ENCODE measurements at regions not wholly inside any gene's neighbourhood (a gene's known extent, or its start where the extent isn't known, plus 50 kb on each side); places are given as distances from the start of the nearest gene placed in this dataset.

- POLR2A ChIA-PET = no interaction called here
- Mint-ChIP-seq H3K4me3 (ENCODE audit: unreplicated experiment) (no peak overlapping the region), H3K36me3 (ENCODE audit: insufficient read depth, unreplicated experiment) (no peaks in the 10 kb centered on the region), H3K27ac (ENCODE audit: unreplicated experiment) (no peak overlapping the region), H3K4me1 (ENCODE audit: low read depth, unreplicated experiment) (no peaks in the 10 kb centered on the region), H3K9me3 (ENCODE audit: unreplicated experiment) (no peaks in the 10 kb centered on the region), H3K27me3 (ENCODE audit: insufficient read depth, unreplicated experiment) (no peaks in the 10 kb centered on the region)
- no peak overlapping the region for H3K4me3 ChIP-seq (ENCODE audit: low read depth, low read length)
- intact Hi-C loops (cut with micrococcal nuclease; ENCODE audit: unreplicated experiment) = no loop called here
- H3K36me3 ChIP-seq (ENCODE audit: control insufficient read depth, insufficient read depth, low read length) = no peaks in the 10 kb centered on the region
- no peaks in the 10 kb centered on the region for H3K4me1 ChIP-seq
- H3K9me3 ChIP-seq = no peaks in the 10 kb centered on the region
- CTCF ChIA-PET = no interaction called here
- no peaks in the 10 kb centered on the region for H3K27me3 ChIP-seq (replicated peaks; ENCODE audit: control insufficient read depth, insufficient read depth, low read length)
- TF ChIP-seq CTCF (IDR thresholded peaks at IDR 0.05; ENCODE audit: insufficient read depth in 1 of 2, low read depth in 1 of 2, low read length in 1 of 2, severe bottlenecking in 1 of 2, unreplicated experiment in 1 of 2) = no peak
- BruUV-seq (replicated peaks) = no TSS peak
- no peak for DNase-seq
Observed at GRCh38 chr9:29394855-29395254, 1821.6 kb upstream of the C9orf72 start.

GRCh38 chr9:29397148-29397547 lies 1823.9 kb upstream of the C9orf72 start:
- CTCF ChIA-PET = no interaction called here
- POLR2A ChIA-PET = no interaction called here

GRCh38 chr9:29416204-29416603 lies 1842.9 kb upstream of the C9orf72 start:
- no peaks in the 10 kb centered on the region for H3K27me3 Mint-ChIP-seq (ENCODE audit: insufficient read depth, unreplicated experiment)

More at GRCh38 chr9:29397148-29397547, 1823.9 kb upstream of the C9orf72 start:
- H3K9me3 Mint-ChIP-seq (ENCODE audit: unreplicated experiment) = no peaks in the 10 kb centered on the region
- DNase-seq = no peak
- H3K27me3 ChIP-seq (replicated peaks; ENCODE audit: control insufficient read depth, insufficient read depth, low read length) = no peaks in the 10 kb centered on the region
- no TSS peak for BruUV-seq (replicated peaks)
- H3K9me3 ChIP-seq = no peaks in the 10 kb centered on the region
- TF ChIP-seq CTCF (IDR thresholded peaks at IDR 0.05; ENCODE audit: insufficient read depth in 1 of 2, low read depth in 1 of 2, low read length in 1 of 2, severe bottlenecking in 1 of 2, unreplicated experiment in 1 of 2) = no peak
- no peaks in the 10 kb centered on the region for H3K36me3 ChIP-seq (ENCODE audit: control insufficient read depth, insufficient read depth, low read length)
- H3K27me3 Mint-ChIP-seq (ENCODE audit: insufficient read depth, unreplicated experiment) = no peaks in the 10 kb centered on the region
- H3K27ac Mint-ChIP-seq (ENCODE audit: unreplicated experiment) = no peak overlapping the region
- H3K4me3 ChIP-seq (ENCODE audit: low read depth, low read length) = no peak overlapping the region
- intact Hi-C loops (cut with micrococcal nuclease; ENCODE audit: unreplicated experiment) = no loop called here
- no peak overlapping the region for H3K4me3 Mint-ChIP-seq (ENCODE audit: unreplicated experiment)
- no peaks in the 10 kb centered on the region for H3K4me1 Mint-ChIP-seq (ENCODE audit: low read depth, unreplicated experiment)
- H3K36me3 Mint-ChIP-seq (ENCODE audit: insufficient read depth, unreplicated experiment) = no peaks in the 10 kb centered on the region
- H3K4me1 ChIP-seq = no peaks in the 10 kb centered on the region

More at GRCh38 chr9:29416204-29416603, 1842.9 kb upstream of the C9orf72 start:
- H3K27me3 ChIP-seq (replicated peaks; ENCODE audit: control insufficient read depth, insufficient read depth, low read length) = no peaks in the 10 kb centered on the region
- H3K4me3 ChIP-seq (ENCODE audit: low read depth, low read length) = no peak overlapping the region
- no TSS peak for BruUV-seq (replicated peaks)
- Mint-ChIP-seq H3K36me3 (ENCODE audit: insufficient read depth, unreplicated experiment) (no peaks in the 10 kb centered on the region), H3K27ac (ENCODE audit: unreplicated experiment) (no peak overlapping the region), H3K9me3 (ENCODE audit: unreplicated experiment) (no peaks in the 10 kb centered on the region), H3K4me3 (ENCODE audit: unreplicated experiment) (no peak overlapping the region), H3K4me1 (ENCODE audit: low read depth, unreplicated experiment) (no peaks in the 10 kb centered on the region)
- CTCF ChIA-PET = no interaction called here
- TF ChIP-seq CTCF (IDR thresholded peaks at IDR 0.05; ENCODE audit: insufficient read depth in 1 of 2, low read depth in 1 of 2, low read length in 1 of 2, severe bottlenecking in 1 of 2, unreplicated experiment in 1 of 2) = no peak
- POLR2A ChIA-PET = no interaction called here
- intact Hi-C loops (cut with micrococcal nuclease; ENCODE audit: unreplicated experiment) = no loop called here
- H3K4me1 ChIP-seq = no peaks in the 10 kb centered on the region
- DNase-seq = no peak
- no peaks in the 10 kb centered on the region for H3K36me3 ChIP-seq (ENCODE audit: control insufficient read depth, insufficient read depth, low read length)
- H3K9me3 ChIP-seq = no peaks in the 10 kb centered on the region
